ENCODE measurements at regions not wholly inside any gene's neighbourhood (a gene's known extent, or its start where the extent isn't known, plus 50 kb on each side); places are given as distances from the start of the nearest gene placed in this dataset.

- POLR2A ChIA-PET = no interaction called here
- no peak overlapping the region for H3K4me3 Mint-ChIP-seq
- H3K4me1 Mint-ChIP-seq = no peaks in the 10 kb centered on the region
- no peaks in the 10 kb centered on the region for H3K36me3 Mint-ChIP-seq (ENCODE audit: low read depth)
- no peaks in the 10 kb centered on the region for H3K27me3 Mint-ChIP-seq
- CTCF ChIA-PET = no interaction called here
- H3K27ac Mint-ChIP-seq = no peak overlapping the region
- no peaks in the 10 kb centered on the region for H3K9me3 Mint-ChIP-seq
- no peak for DNase-seq
These were observed 309.2 kb upstream of the PRMT6 start for GRCh38 chr1:106747232-106747631.

GRCh38 chr1:106747791-106748190, 308.7 kb upstream of the PRMT6 start:
- ChIA-PET POLR2A (no interaction called here), CTCF (no interaction called here)
- Mint-ChIP-seq H3K27ac (no peak overlapping the region), H3K4me3 (no peak overlapping the region), H3K4me1 (no peaks in the 10 kb centered on the region), H3K36me3 (ENCODE audit: low read depth) (no peaks in the 10 kb centered on the region), H3K27me3 (no peaks in the 10 kb centered on the region), H3K9me3 (no peaks in the 10 kb centered on the region)
- DNase-seq = no peak

DNA sequence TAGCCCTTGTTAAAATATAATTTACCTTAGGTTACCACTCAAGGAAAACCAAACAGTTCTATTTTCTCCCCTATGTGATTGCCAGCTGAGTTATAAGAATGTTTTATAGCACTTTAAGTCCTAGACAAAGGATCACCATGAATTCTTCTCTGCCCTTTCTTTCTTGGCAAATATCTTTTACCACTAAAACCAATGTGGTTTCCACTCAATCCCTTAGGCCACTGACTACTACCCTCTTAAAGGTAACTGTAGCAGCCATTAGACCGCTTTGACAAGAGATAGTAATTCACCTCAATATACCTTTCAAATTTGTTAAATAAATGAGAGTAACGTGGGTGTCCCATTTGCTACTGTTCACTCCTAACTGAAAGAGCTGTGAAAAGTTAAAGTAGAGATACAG, 307.9 kb upstream of the PRMT6 start:
- CTCF ChIA-PET = no interaction called here
- no peaks in the 10 kb centered on the region for H3K4me1 Mint-ChIP-seq
- no peak for DNase-seq
- POLR2A ChIA-PET = no interaction called here
- no peaks in the 10 kb centered on the region for H3K27me3 Mint-ChIP-seq
- H3K9me3 Mint-ChIP-seq = no peaks in the 10 kb centered on the region
- no peak overlapping the region for H3K27ac Mint-ChIP-seq
- no peak overlapping the region for H3K4me3 Mint-ChIP-seq
- no peaks in the 10 kb centered on the region for H3K36me3 Mint-ChIP-seq (ENCODE audit: low read depth)

DNA sequence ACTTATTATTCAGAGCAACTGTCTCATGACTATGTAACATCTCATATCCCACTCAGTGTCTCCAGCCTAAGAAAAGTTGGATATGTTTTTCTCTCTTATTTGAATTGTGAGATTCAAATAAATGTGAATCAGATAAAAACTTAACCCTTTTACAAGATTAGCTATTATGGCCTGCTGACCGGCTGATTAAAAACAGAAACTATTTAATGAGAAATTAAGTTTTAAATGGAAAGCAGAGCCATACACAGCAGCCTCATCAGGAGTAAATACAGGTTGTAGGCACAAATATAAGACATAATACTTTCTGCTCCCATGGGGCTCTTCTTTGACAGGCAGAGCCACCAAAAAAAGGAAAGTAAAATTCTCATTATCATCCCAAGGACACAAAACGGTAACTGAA, 307.0 kb upstream of the PRMT6 start:
- H3K27ac Mint-ChIP-seq = no peak overlapping the region
- H3K4me1 Mint-ChIP-seq = no peaks in the 10 kb centered on the region
- no peaks in the 10 kb centered on the region for H3K36me3 Mint-ChIP-seq (ENCODE audit: low read depth)
- no peaks in the 10 kb centered on the region for H3K9me3 Mint-ChIP-seq
- ChIA-PET CTCF (no interaction called here), POLR2A (no interaction called here)
- no peaks in the 10 kb centered on the region for H3K27me3 Mint-ChIP-seq
- H3K4me3 Mint-ChIP-seq = no peak overlapping the region
- DNase-seq = no peak

GRCh38 chr1:106749906-106750305, 306.6 kb upstream of the PRMT6 start:
- ChIA-PET POLR2A (no interaction called here), CTCF (no interaction called here)
- Mint-ChIP-seq H3K9me3 (no peaks in the 10 kb centered on the region), H3K4me3 (no peak overlapping the region), H3K36me3 (ENCODE audit: low read depth) (no peaks in the 10 kb centered on the region), H3K4me1 (no peaks in the 10 kb centered on the region), H3K27me3 (no peaks in the 10 kb centered on the region), H3K27ac (no peak overlapping the region)
- no peak for DNase-seq

DNA sequence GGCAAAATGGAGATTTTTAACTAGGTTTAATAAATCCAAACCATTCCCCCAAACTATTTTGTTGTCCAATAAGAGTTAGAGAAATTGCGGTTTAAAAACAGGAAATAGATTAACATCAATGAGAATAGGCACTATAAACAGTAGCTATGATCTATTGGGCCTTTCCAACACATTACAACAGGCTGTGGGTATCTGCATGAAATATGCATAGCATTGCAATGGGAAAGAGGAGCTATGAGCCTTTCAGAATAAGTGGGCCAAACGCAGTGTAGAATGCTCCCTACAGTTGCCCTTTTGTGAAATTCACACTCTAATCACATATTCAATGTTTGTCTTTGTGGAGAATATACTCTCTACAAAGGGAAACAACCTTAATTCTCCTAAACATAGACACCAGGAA, 305.5 kb upstream of the PRMT6 start:
- no peak overlapping the region for H3K4me3 Mint-ChIP-seq
- no peaks in the 10 kb centered on the region for H3K27me3 Mint-ChIP-seq
- ChIA-PET POLR2A (no interaction called here), CTCF (interaction anchor here (1.7 kb wide), 1 partner anchor 14 kb away, joined by 4 read pairs; no protein-coding TSS in a partner anchor)
- no peak overlapping the region for H3K27ac Mint-ChIP-seq
- no peaks in the 10 kb centered on the region for H3K4me1 Mint-ChIP-seq
- no peak for DNase-seq
- H3K9me3 Mint-ChIP-seq = no peaks in the 10 kb centered on the region
- no peaks in the 10 kb centered on the region for H3K36me3 Mint-ChIP-seq (ENCODE audit: low read depth)

GRCh38 chr1:106753066-106753465, 303.4 kb upstream of the PRMT6 start:
- DNase-seq = no peak
- POLR2A ChIA-PET = no interaction called here
- Mint-ChIP-seq H3K27ac (no peak overlapping the region), H3K36me3 (ENCODE audit: low read depth) (no peaks in the 10 kb centered on the region), H3K27me3 (no peaks in the 10 kb centered on the region), H3K4me3 (no peak overlapping the region), H3K9me3 (no peaks in the 10 kb centered on the region), H3K4me1 (no peaks in the 10 kb centered on the region)
- CTCF ChIA-PET = no interaction called here

DNA sequence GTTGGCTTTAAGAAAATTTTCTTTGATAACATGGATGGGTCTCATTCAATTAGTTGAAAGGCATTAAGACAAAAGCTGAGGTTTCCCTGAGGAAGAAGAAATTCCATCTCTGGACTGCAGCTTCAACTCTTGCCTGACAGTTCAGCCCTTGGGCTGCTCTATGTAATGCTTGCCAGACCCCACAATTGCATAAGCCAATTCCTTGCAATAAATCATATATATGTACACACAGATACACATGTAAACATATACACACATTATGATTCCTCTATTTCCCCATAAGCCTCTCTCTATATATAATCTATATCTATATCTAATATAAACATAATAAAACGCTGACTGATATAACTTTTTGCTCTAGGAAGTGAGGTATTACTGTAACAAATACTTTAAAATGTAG, 301.5 kb upstream of the PRMT6 start:
- H3K9me3 Mint-ChIP-seq = no peaks in the 10 kb centered on the region
- H3K36me3 Mint-ChIP-seq (ENCODE audit: low read depth) = no peaks in the 10 kb centered on the region
- ChIA-PET CTCF (no interaction called here), POLR2A (no interaction called here)
- H3K27ac Mint-ChIP-seq = no peak overlapping the region
- H3K27me3 Mint-ChIP-seq = no peaks in the 10 kb centered on the region
- DNase-seq = no peak
- H3K4me3 Mint-ChIP-seq = no peak overlapping the region
- H3K4me1 Mint-ChIP-seq = no peaks in the 10 kb centered on the region

DNA sequence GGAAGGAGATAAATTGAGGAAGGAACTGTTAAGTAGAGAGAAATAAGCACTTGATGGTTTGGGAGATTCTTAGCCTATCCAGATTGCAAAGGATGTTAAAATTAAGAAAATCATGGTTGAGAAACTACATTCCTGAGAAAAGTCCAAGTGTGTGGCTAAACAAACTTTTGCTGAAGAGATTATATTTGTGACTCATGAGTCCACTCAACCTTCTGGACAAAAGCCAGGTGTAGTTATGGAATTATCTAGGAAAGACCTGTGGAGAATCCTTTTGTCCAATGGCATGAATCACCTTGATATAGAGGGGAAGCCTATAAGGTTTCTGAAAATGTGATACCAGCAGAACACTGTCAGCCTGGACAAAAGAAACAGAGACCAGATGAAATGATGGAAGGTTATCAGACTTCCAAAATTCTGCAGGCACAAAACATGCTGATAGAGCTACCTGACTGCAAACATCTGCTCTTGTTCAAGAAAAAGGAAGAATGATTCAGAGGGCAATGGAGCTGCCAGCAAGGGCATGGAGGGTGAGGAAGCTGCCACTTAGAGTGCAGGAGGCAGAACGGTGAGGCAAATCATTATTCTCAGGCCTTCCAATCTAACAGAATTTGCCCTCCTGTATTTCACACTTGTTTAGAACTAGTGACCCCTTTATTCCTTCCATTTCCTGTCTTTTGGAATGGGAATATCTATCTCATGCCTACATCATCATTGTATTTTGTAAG, 300.6 kb upstream of the PRMT6 start:
- DNase-seq = no peak
- Mint-ChIP-seq H3K36me3 (ENCODE audit: low read depth) (no peaks in the 10 kb centered on the region), H3K9me3 (no peaks in the 10 kb centered on the region), H3K27me3 (no peaks in the 10 kb centered on the region), H3K4me3 (no peak overlapping the region), H3K27ac (no peak overlapping the region), H3K4me1 (no peaks in the 10 kb centered on the region)
- CTCF ChIA-PET = no interaction called here
- POLR2A ChIA-PET = no interaction called here

DNA sequence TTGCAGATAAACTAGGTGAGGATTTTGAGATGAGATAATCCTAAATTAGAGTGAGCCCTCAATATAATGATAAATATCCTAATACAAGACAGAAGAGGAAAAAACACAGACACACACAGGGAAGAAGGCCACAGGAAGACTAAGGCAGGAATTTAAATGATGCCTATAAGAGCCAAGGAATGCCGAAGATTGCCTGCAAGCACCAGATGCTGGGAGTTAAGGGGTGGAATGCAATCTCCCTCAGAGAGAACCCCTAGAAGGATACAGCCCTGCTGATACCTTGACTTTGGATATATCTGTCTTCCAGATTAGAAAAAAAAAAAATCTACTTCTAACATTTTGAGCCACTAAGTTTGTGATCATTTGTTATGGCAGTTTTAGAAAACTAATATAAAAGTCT, 299.7 kb upstream of the PRMT6 start:
- Mint-ChIP-seq H3K9me3 (no peaks in the 10 kb centered on the region), H3K4me1 (no peaks in the 10 kb centered on the region), H3K27me3 (no peaks in the 10 kb centered on the region), H3K36me3 (ENCODE audit: low read depth) (no peaks in the 10 kb centered on the region), H3K4me3 (no peak overlapping the region), H3K27ac (no peak overlapping the region)
- POLR2A ChIA-PET = no interaction called here
- no peak for DNase-seq
- CTCF ChIA-PET = no interaction called here

DNA sequence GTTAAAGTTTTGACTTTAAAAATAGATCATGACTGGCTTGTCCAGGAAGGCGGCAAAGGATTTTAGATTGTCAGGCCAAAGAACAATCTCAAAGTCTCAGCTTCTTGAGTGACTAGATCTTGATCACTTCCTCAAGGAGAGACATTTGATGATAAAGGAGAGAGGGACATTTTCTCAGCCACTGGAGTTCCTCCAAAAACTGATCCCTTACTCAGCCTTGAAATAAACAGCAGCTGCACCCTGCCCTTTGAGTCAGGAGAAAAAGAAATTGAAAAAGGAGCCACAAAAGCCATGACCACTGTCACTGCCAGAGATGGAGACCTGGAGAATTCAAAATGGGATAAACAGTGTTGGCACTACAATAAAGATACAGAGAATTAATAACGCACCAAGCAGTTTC, 288.4 kb upstream of the PRMT6 start:
- no peak for DNase-seq
- CTCF ChIA-PET = no interaction called here
- H3K27me3 Mint-ChIP-seq = no peaks in the 10 kb centered on the region
- POLR2A ChIA-PET = no interaction called here
- no peak overlapping the region for H3K27ac Mint-ChIP-seq
- no peaks in the 10 kb centered on the region for H3K4me1 Mint-ChIP-seq
- H3K9me3 Mint-ChIP-seq = no peaks in the 10 kb centered on the region
- no peaks in the 10 kb centered on the region for H3K36me3 Mint-ChIP-seq (ENCODE audit: low read depth)
- H3K4me3 Mint-ChIP-seq = no peak overlapping the region

GRCh38 chr1:106768501-106768900, 288.0 kb upstream of the PRMT6 start:
- POLR2A ChIA-PET = no interaction called here

GRCh38 chr1:106773206-106773605, 283.3 kb upstream of the PRMT6 start:
- no peak overlapping the region for H3K4me3 Mint-ChIP-seq
- H3K27me3 Mint-ChIP-seq = no peaks in the 10 kb centered on the region
- no peaks in the 10 kb centered on the region for H3K4me1 Mint-ChIP-seq
- no peaks in the 10 kb centered on the region for H3K36me3 Mint-ChIP-seq (ENCODE audit: low read depth)
- ChIA-PET POLR2A (no interaction called here), CTCF (no interaction called here)
- peaks cover 4% of the 10 kb centered on the region for H3K9me3 Mint-ChIP-seq
- H3K27ac Mint-ChIP-seq = no peak overlapping the region
- DNase-seq = no peak

More at GRCh38 chr1:106768501-106768900, 288.0 kb upstream of the PRMT6 start:
- no peaks in the 10 kb centered on the region for H3K36me3 Mint-ChIP-seq (ENCODE audit: low read depth)
- H3K27ac Mint-ChIP-seq = no peak overlapping the region
- DNase-seq = no peak
- CTCF ChIA-PET = no interaction called here
- no peaks in the 10 kb centered on the region for H3K4me1 Mint-ChIP-seq
- H3K27me3 Mint-ChIP-seq = no peaks in the 10 kb centered on the region
- H3K9me3 Mint-ChIP-seq = peaks cover 1% of the 10 kb centered on the region
- H3K4me3 Mint-ChIP-seq = no peak overlapping the region

- no peak overlapping the region for H3K4me3 Mint-ChIP-seq
- no peaks in the 10 kb centered on the region for H3K4me1 Mint-ChIP-seq
- no peak for DNase-seq
- H3K9me3 Mint-ChIP-seq = no peaks in the 10 kb centered on the region
- no peak overlapping the region for H3K27ac Mint-ChIP-seq
- POLR2A ChIA-PET = no interaction called here
- CTCF ChIA-PET = no interaction called here
- H3K36me3 Mint-ChIP-seq (ENCODE audit: low read depth) = no peaks in the 10 kb centered on the region
- H3K27me3 Mint-ChIP-seq = no peaks in the 10 kb centered on the region
These were observed 276.4 kb upstream of the PRMT6 start for GRCh38 chr1:106780066-106780465.

Measured in activated CD4-positive, alpha-beta T cell treated with anti-CD3 and anti-CD28 coated beads, Interleukin-2, amount 10 ng/mL, durations not matched to agents 7 days and 5 days (primary cell).